AG08395 (cell line): ENCODE measurements at regions not wholly inside any gene's neighbourhood (a gene's known extent, or its start where the extent isn't known, plus 50 kb on each side); places are given as distances from the start of the nearest gene placed in this dataset.
"Not testable (repeated sequence)": the region's sequence is repeated elsewhere in the genome, so short reads cannot be mapped to it uniquely, and the experiment has no call there.

ENCODE experiments used
- DNase-seq: peaks from one replicate; pipeline ENCODE4 v3.0.0; 2012; ENCODE audit warnings: mixed read lengths, low spot score

- no peak for DNase-seq
Observed at GRCh38 chr1:219090607-219091006, 83.1 kb upstream of the LYPLAL1 start.

GRCh38 chr1:219092206-219092605, 81.5 kb upstream of the LYPLAL1 start:
- DNase-seq, result no peak

GRCh38 chr1:219099307-219099706, 74.4 kb upstream of the LYPLAL1 start:
- no peak for DNase-seq

GRCh38 chr1:219100059-219100458, 73.6 kb upstream of the LYPLAL1 start:
- DNase-seq, result no peak

GRCh38 chr1:219102466-219102865, 71.2 kb upstream of the LYPLAL1 start:
- DNase-seq, result not testable (repeated sequence)

GRCh38 chr1:219105893-219106292, 67.8 kb upstream of the LYPLAL1 start:
- no peak for DNase-seq

- DNase-seq, result no peak
Observed at GRCh38 chr1:219109424-219110018, 64.2 kb upstream of the LYPLAL1 start.

- DNase-seq, result no peak
Observed at GRCh38 chr1:219113261-219113660, 60.4 kb upstream of the LYPLAL1 start.

GRCh38 chr1:219114014-219114413, 59.7 kb upstream of the LYPLAL1 start:
- DNase-seq, result no peak

GRCh38 chr1:219119839-219120238, 53.8 kb upstream of the LYPLAL1 start:
- no peak for DNase-seq

GRCh38 chr1:219120624-219121544, 52.8 kb upstream of the LYPLAL1 start:
- peak; percentile 66 for DNase-seq

- no peak for DNase-seq
Observed at GRCh38 chr1:219121679-219122078, 52.0 kb upstream of the LYPLAL1 start.

- DNase-seq, result peak; percentile 14
Observed at GRCh38 chr1:219123036-219123435, 50.6 kb upstream of the LYPLAL1 start.
